NOMO-1 treated with DMSO at 0.1 percent for 48 hours (cell line): ENCODE measurements at regions not wholly inside any gene's neighbourhood (a gene's known extent, or its start where the extent isn't known, plus 50 kb on each side); places are given as distances from the start of the nearest gene placed in this dataset.

ENCODE experiments used
- DNase-seq: peaks from one replicate; lab custom pipeline; 2025; ENCODE audit not compliant: unreplicated experiment; lab: John Stamatoyannopoulos, UW

- no peak for DNase-seq
Observed at GRCh38 chr1:58430421-58431275, 115.9 kb downstream of the OMA1 start.

- DNase-seq, result no peak
Observed at GRCh38 chr1:58426918-58427317, 119.6 kb downstream of the OMA1 start.

- DNase-seq, result no peak
Observed at GRCh38 chr1:58422436-58422835, 124.1 kb downstream of the OMA1 start.

GRCh38 chr1:58418283-58419228, 128.0 kb downstream of the OMA1 start:
- no peak for DNase-seq

GRCh38 chr1:58412071-58412580, 134.4 kb downstream of the OMA1 start:
- no peak for DNase-seq

GRCh38 chr1:58409890-58410289, 136.6 kb downstream of the OMA1 start:
- DNase-seq, result no peak

GRCh38 chr1:58409336-58409735, 137.2 kb downstream of the OMA1 start:
- no peak for DNase-seq

GRCh38 chr1:58406301-58407071, 140.0 kb downstream of the OMA1 start:
- DNase-seq, result no peak

GRCh38 chr1:58405660-58406059, 140.9 kb downstream of the OMA1 start:
- DNase-seq, result no peak

GRCh38 chr1:58403894-58404293, 142.6 kb downstream of the OMA1 start:
- no peak for DNase-seq

GRCh38 chr1:58402444-58402843, 144.1 kb downstream of the OMA1 start:
- DNase-seq, result no peak

- DNase-seq, result no peak
Observed at GRCh38 chr1:58401991-58402390, 144.5 kb downstream of the OMA1 start.

- no peak for DNase-seq
Observed at GRCh38 chr1:58399176-58399575, 147.3 kb downstream of the OMA1 start.

GRCh38 chr1:58398714-58399113, 147.8 kb downstream of the OMA1 start:
- DNase-seq, result no peak

GRCh38 chr1:58397187-58397820, 149.2 kb downstream of the OMA1 start:
- no peak for DNase-seq

- DNase-seq, result no peak
Observed at GRCh38 chr1:58396150-58396549, 150.4 kb downstream of the OMA1 start.

GRCh38 chr1:58395355-58395754, 151.2 kb downstream of the OMA1 start:
- no peak for DNase-seq

GRCh38 chr1:58392083-58392482, 154.4 kb downstream of the OMA1 start:
- DNase-seq, result no peak

- no peak for DNase-seq
Observed at GRCh38 chr1:58391514-58391913, 155.0 kb downstream of the OMA1 start.

- DNase-seq, result peak; percentile 84
Observed at GRCh38 chr1:58391056-58391455, 155.5 kb downstream of the OMA1 start.
